GM23248 (cell line): ENCODE measurements at regions not wholly inside any gene's neighbourhood (a gene's known extent, or its start where the extent isn't known, plus 50 kb on each side); places are given as distances from the start of the nearest gene placed in this dataset.
A peak's percentile ranks its signal among the peaks of the same experiment; 100 is the strongest.

Experiments
- DNase-seq: peaks from one replicate; pipeline ENCODE4 v3.0.0-alpha.2; 2015
- H2AFZ ChIP-seq: fragments of 200-600 bp; sonication (generic); 2 replicates; pipeline ENCODE4 v1.6.1; 2016; ENCODE audit warnings: antibody characterized with exemption
- H3F3A ChIP-seq: fragments of 200-600 bp; sonication (generic); 2 replicates; pipeline ENCODE4 v1.6.1; 2016; ENCODE audit warnings: mild to moderate bottlenecking, antibody characterized with exemption, mixed run types; ENCODE audit not compliant: insufficient read depth
- H3K27ac ChIP-seq: fragments of 200-600 bp; sonication (generic); 2 replicates; pipeline ENCODE4 v1.5.1; 2016; ENCODE audit warnings: mild to moderate bottlenecking
- H3K27me3 ChIP-seq: fragments of 200-600 bp; sonication (generic); replicated peaks from 2 replicates; pipeline ENCODE4 v1.6.1; 2016; ENCODE audit warnings: mild to moderate bottlenecking; ENCODE audit not compliant: insufficient read depth
- H3K36me3 ChIP-seq: fragments of 200-600 bp; sonication (generic); 2 replicates; pipeline ENCODE4 v1.6.1; 2016; ENCODE audit warnings: low read depth, mild to moderate bottlenecking
- H3K4me1 ChIP-seq: fragments of 200-600 bp; sonication (generic); 2 replicates; pipeline ENCODE4 v1.6.1; 2016; ENCODE audit warnings: mild to moderate bottlenecking; ENCODE audit not compliant: insufficient read depth
- H3K4me2 ChIP-seq: fragments of 200-600 bp; sonication (generic); one replicate; pipeline ENCODE4 v1.6.1; 2016; ENCODE audit warnings: mild to moderate bottlenecking; ENCODE audit not compliant: unreplicated experiment
- H3K4me3 ChIP-seq: fragments of 200-600 bp; sonication (generic); 2 replicates; pipeline ENCODE4 v1.5.1; 2016; ENCODE audit warnings: mild to moderate bottlenecking
- H3K79me2 ChIP-seq: fragments of 200-600 bp; sonication (generic); 2 replicates; pipeline ENCODE4 v1.6.1; 2016; ENCODE audit warnings: mild to moderate bottlenecking; ENCODE audit not compliant: insufficient read depth
- H3K9ac ChIP-seq: fragments of 200-600 bp; sonication (generic); 2 replicates; pipeline ENCODE4 v1.6.1; 2016; ENCODE audit warnings: mild to moderate bottlenecking
- H3K9me2 ChIP-seq: fragments of 200-600 bp; sonication (generic); 2 replicates; pipeline ENCODE4 v1.6.1; 2016; ENCODE audit warnings: mixed run types, mild to moderate bottlenecking, moderate library complexity; ENCODE audit not compliant: insufficient read depth
- H3K9me3 ChIP-seq: fragments of 200-600 bp; sonication (generic); one replicate; pipeline ENCODE4 v1.6.1; 2017; ENCODE audit warnings: low read depth
- H4K20me1 ChIP-seq: fragments of 200-600 bp; sonication (generic); 2 replicates; pipeline ENCODE4 v1.6.0; 2016; ENCODE audit not compliant: insufficient read depth
- EZH2 ChIP-seq: fragments of 200-600 bp; sonication (generic); IDR thresholded peaks from 2 replicates; pipeline ENCODE4 v1.6.1; 2018; ENCODE audit warnings: antibody characterized with exemption, mild to moderate bottlenecking; ENCODE audit not compliant: insufficient read depth, poor library complexity, severe bottlenecking
- EZH2phosphoT487 ChIP-seq: fragments of 200-600 bp; sonication (generic); IDR thresholded peaks from 2 replicates; pipeline ENCODE4 v1.6.1; 2018; ENCODE audit warnings: antibody characterized with exemption, moderate library complexity, mild to moderate bottlenecking, low read depth; ENCODE audit not compliant: insufficient read depth
- WGBS, 2 experiments: methylation state at CpG; one replicate each; pipeline ENCODE4 v1.1.6; 2015 to 2017; ENCODE audit warnings: low lambda C conversion rate in 2 of 2, low coverage in 1 of 2; ENCODE audit errors: missing lambda C conversion rate in 2 of 2; 5-methylcytosine and 5-hydroxymethylcytosine counted together
- in situ Hi-C: fragments of 300-500 bp; cut with MboI; formaldehyde crosslinking; loops from 2 replicates; pipeline ENCODE4 v1.15.0; 2020

GRCh38 chr7:41520445-41520844, 182.4 kb downstream of the INHBA start:
- H3K9me2 ChIP-seq = no peaks in the 10 kb centered on the region
- H3K9me3 ChIP-seq = no peaks in the 10 kb centered on the region
- no peak overlapping the region for H2AFZ ChIP-seq
- H3K4me1 ChIP-seq = no peaks in the 10 kb centered on the region
- H3K9ac ChIP-seq = no peak overlapping the region
- H3K27ac ChIP-seq = no peak overlapping the region
- no peak for DNase-seq
- no peaks in the 10 kb centered on the region for H3F3A ChIP-seq
- H4K20me1 ChIP-seq = no peaks in the 10 kb centered on the region
- H3K4me2 ChIP-seq = no peak overlapping the region
- in situ Hi-C loops = no loop called here
- no peak for TF ChIP-seq EZH2phosphoT487
- no peak for TF ChIP-seq EZH2
- H3K36me3 ChIP-seq = no peaks in the 10 kb centered on the region
- H3K79me2 ChIP-seq = no peaks in the 10 kb centered on the region
- WGBS, 2 experiments = 83 to 90% methylated on average over 7 of the region's 7 CpGs
- no peaks in the 10 kb centered on the region for H3K27me3 ChIP-seq
- no peak overlapping the region for H3K4me3 ChIP-seq

- no peak overlapping the region for H3K9ac ChIP-seq
- H3K27ac ChIP-seq = no peak overlapping the region
- H3K79me2 ChIP-seq = no peaks in the 10 kb centered on the region
- H3K4me3 ChIP-seq = no peak overlapping the region
- H3K9me2 ChIP-seq = no peaks in the 10 kb centered on the region
- DNase-seq = no peak
- no peak overlapping the region for H3K4me2 ChIP-seq
- H3K9me3 ChIP-seq = no peaks in the 10 kb centered on the region
- H2AFZ ChIP-seq = no peak overlapping the region
- H3K27me3 ChIP-seq = no peaks in the 10 kb centered on the region
- in situ Hi-C loops = no loop called here
- 89 to 90% methylated on average over 2 of the region's 2 CpGs for WGBS, 2 experiments
- H3K4me1 ChIP-seq = no peaks in the 10 kb centered on the region
- no peak for TF ChIP-seq EZH2phosphoT487
- no peak for TF ChIP-seq EZH2
- H4K20me1 ChIP-seq = no peaks in the 10 kb centered on the region
- no peaks in the 10 kb centered on the region for H3K36me3 ChIP-seq
- no peaks in the 10 kb centered on the region for H3F3A ChIP-seq
These were observed 185.1 kb downstream of the INHBA start for GRCh38 chr7:41517771-41518170.

DNA sequence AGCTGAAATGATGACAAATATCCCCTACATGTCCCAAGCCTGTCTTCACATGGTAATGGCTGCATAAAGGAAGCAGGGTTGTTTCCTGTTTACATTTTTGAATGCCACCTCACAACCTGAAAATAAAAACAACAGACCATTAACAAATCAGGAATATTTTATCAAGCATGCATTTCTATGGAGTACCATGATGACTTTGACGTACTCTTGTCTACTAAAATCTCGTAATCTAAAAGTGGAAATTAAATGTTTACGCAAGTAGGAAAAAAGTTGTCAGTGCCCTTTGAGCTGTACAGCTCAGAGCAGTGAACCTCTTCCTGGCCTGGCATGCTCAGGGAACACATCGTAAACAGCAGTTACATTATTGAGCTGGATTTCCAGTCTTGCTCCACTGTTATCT, 194.1 kb downstream of the INHBA start:
- in situ Hi-C loops = no loop called here
- Histone ChIP-seq H3K4me2 (no peak overlapping the region), H3K36me3 (no peaks in the 10 kb centered on the region), H4K20me1 (no peaks in the 10 kb centered on the region), H3F3A (no peaks in the 10 kb centered on the region), H3K79me2 (no peaks in the 10 kb centered on the region), H3K27ac (no peak overlapping the region), H3K4me1 (0 out of 2 replicates have a peak, but pooled peaks cover 1% of the 10 kb centered on the region), H3K9ac (no peak overlapping the region), H3K9me3 (no peaks in the 10 kb centered on the region), H2AFZ (no peak overlapping the region), H3K9me2 (no peaks in the 10 kb centered on the region), H3K4me3 (no peak overlapping the region), H3K27me3 (no peaks in the 10 kb centered on the region)
- 81 to 82% methylated on average over 4 of the region's 4 CpGs for WGBS, 2 experiments
- TF ChIP-seq EZH2 = no peak
- no peak for TF ChIP-seq EZH2phosphoT487
- peak; percentile 13 for DNase-seq

DNA sequence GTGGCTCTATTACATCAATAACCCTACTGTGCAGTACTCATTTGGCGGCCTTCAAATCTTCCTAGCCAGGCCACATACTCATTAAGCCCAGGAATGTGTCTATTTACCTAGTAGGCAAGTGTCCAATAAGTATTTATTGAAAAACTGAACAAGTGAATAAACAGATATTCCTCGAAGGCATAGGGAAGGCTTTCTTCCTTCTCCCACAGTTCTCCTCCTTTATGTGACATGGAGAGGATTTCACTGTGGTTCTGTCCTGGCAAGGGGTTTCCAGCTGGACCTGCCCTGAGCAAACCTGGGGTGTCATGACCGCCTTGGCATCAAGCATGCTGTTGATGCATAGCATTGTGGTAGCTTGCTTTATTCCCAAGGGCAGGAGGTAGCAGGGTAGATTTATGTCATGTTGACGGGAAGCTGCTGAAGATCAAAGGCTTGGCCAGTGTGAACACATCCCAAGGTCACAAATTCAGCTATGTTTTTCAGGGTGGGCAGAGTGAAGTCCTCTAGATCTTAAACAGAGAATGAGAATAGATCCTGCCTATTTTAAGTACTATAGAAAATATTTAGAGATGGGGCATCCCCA, 195.1 kb downstream of the INHBA start:
- in situ Hi-C loops = no loop called here
- WGBS, 2 experiments = 97 to 99% methylated on average over 4 of the region's 4 CpGs

More for the DNA sequence above, 195.1 kb downstream of the INHBA start:
- TF ChIP-seq EZH2phosphoT487 (no peak), EZH2 (no peak)
- H4K20me1 ChIP-seq = no peaks in the 10 kb centered on the region
- H2AFZ ChIP-seq = no peak overlapping the region
- H3K27me3 ChIP-seq = no peaks in the 10 kb centered on the region
- no peaks in the 10 kb centered on the region for H3K9me2 ChIP-seq
- H3K9ac ChIP-seq = no peak overlapping the region
- H3K4me3 ChIP-seq = no peak overlapping the region
- no peak for DNase-seq
- H3K4me1 ChIP-seq = peaks cover 8% of the 10 kb centered on the region; the same call in 1 of the 2 replicates
- H3K79me2 ChIP-seq = no peaks in the 10 kb centered on the region
- H3K4me2 ChIP-seq = no peak overlapping the region
- no peak overlapping the region for H3K27ac ChIP-seq
- H3F3A ChIP-seq = peaks cover 3% of the 10 kb centered on the region; the same call in 1 of the 2 replicates
- H3K36me3 ChIP-seq = no peaks in the 10 kb centered on the region
- H3K9me3 ChIP-seq = no peaks in the 10 kb centered on the region
